Keratinocyte (primary cell): ENCODE measurements at regions not wholly inside any gene's neighbourhood (a gene's known extent, or its start where the extent isn't known, plus 50 kb on each side); places are given as distances from the start of the nearest gene placed in this dataset.

Experiments used
- CTCF ChIP-seq, 3 experiments: IDR thresholded peaks in 1 of 3; conservative IDR thresholded peaks in 1 of 3; optimal IDR thresholded peaks in 1 of 3; 2 replicates in 2 of 3; 3 replicates in 1 of 3; pipeline versions ENCODE3 to v1.5.1; 2011; ENCODE audit warnings: low read length in 3 of 3, mild to moderate bottlenecking in 3 of 3, moderate library complexity in 2 of 3, control low read depth in 1 of 3, inconsistent platforms in 1 of 3; ENCODE audit not compliant: insufficient read depth in 2 of 3; ENCODE audit errors: extremely low read depth in 1 of 3
- EZH2 ChIP-seq: IDR thresholded peaks from one replicate; pipeline ENCODE4 v1.6.1; 2012; ENCODE audit warnings: inconsistent platforms, mild to moderate bottlenecking, low read length, moderate library complexity

GRCh38 chr16:79847101-79847500, 246.6 kb upstream of the MAF start:
- TF ChIP-seq CTCF (optimal IDR thresholded peaks at IDR 0.05 in 1 of 3, IDR thresholded peaks at IDR 0.05 in 1 of 3, conservative IDR thresholded peaks at IDR 0.05 in 1 of 3; ENCODE audit: extremely low read depth in 1 of 3, insufficient read depth in 2 of 3, low read length in 3 of 3) (no peak), EZH2 (no peak)
